B cell (primary cell): ENCODE measurements at regions not wholly inside any gene's neighbourhood (a gene's known extent, or its start where the extent isn't known, plus 50 kb on each side); places are given as distances from the start of the nearest gene placed in this dataset.

Experiments
- CTCF ChIP-seq: fragments of 200-600 bp; IDR thresholded peaks from one replicate; pipeline ENCODE4 v1.8.0; 2022; ENCODE audit warnings: antibody characterized with exemption, mild to moderate bottlenecking
- EZH2 ChIP-seq: IDR thresholded peaks from 2 replicates; pipeline ENCODE4 v1.6.1; 2012; ENCODE audit warnings: borderline replicate concordance, low read depth, mild to moderate bottlenecking, moderate library complexity, low read length; ENCODE audit not compliant: insufficient read depth, poor library complexity, severe bottlenecking

- TF ChIP-seq CTCF, result no peak
- no peak for TF ChIP-seq EZH2
These were observed 57.6 kb upstream of the KIF2B start for GRCh38 chr17:53765129-53765528.
